PFSK-1 (cell line): ENCODE measurements at regions not wholly inside any gene's neighbourhood (a gene's known extent, or its start where the extent isn't known, plus 50 kb on each side); places are given as distances from the start of the nearest gene placed in this dataset.

Experiments
- FOXP2 ChIP-seq: optimal IDR thresholded peaks from 2 replicates; pipeline ENCODE3; 2011; ENCODE audit warnings: borderline replicate concordance, control low read depth, inconsistent platforms; ENCODE audit not compliant: insufficient read depth; ENCODE audit errors: extremely low read length, extremely low read depth
- POLR2AphosphoS5 ChIP-seq: IDR thresholded peaks from 2 replicates; pipeline ENCODE4 v1.6.1; 2012; ENCODE audit warnings: low read depth, mild to moderate bottlenecking, control low read depth, low read length, moderate library complexity
- SIN3A ChIP-seq: IDR thresholded peaks from 2 replicates; pipeline ENCODE4 v1.6.1; 2012; ENCODE audit warnings: mild to moderate bottlenecking, low read length, moderate library complexity, borderline replicate concordance; ENCODE audit not compliant: insufficient read depth
- TAF1 ChIP-seq: IDR thresholded peaks from 2 replicates; pipeline ENCODE4 v1.6.1; 2012; ENCODE audit warnings: low read length, control low read depth, borderline replicate concordance; ENCODE audit not compliant: insufficient read depth
- TF ChIP-seq, protein P1 (sequence below), 2 experiments: IDR thresholded peaks; 2 replicates each; pipeline versions ENCODE4 v1.6.1 to v1.8.0; 2011 to 2012; ENCODE audit warnings: low read depth in 2 of 2, low read length in 2 of 2, control low read depth in 1 of 2, inconsistent platforms in 1 of 2, mild to moderate bottlenecking in 1 of 2, moderate library complexity in 1 of 2; ENCODE audit not compliant: insufficient read depth in 1 of 2

GRCh38 chr10:30756896-30757295 lies 127.3 kb upstream of the LYZL2 start:
- TF ChIP-seq, protein P1, sequence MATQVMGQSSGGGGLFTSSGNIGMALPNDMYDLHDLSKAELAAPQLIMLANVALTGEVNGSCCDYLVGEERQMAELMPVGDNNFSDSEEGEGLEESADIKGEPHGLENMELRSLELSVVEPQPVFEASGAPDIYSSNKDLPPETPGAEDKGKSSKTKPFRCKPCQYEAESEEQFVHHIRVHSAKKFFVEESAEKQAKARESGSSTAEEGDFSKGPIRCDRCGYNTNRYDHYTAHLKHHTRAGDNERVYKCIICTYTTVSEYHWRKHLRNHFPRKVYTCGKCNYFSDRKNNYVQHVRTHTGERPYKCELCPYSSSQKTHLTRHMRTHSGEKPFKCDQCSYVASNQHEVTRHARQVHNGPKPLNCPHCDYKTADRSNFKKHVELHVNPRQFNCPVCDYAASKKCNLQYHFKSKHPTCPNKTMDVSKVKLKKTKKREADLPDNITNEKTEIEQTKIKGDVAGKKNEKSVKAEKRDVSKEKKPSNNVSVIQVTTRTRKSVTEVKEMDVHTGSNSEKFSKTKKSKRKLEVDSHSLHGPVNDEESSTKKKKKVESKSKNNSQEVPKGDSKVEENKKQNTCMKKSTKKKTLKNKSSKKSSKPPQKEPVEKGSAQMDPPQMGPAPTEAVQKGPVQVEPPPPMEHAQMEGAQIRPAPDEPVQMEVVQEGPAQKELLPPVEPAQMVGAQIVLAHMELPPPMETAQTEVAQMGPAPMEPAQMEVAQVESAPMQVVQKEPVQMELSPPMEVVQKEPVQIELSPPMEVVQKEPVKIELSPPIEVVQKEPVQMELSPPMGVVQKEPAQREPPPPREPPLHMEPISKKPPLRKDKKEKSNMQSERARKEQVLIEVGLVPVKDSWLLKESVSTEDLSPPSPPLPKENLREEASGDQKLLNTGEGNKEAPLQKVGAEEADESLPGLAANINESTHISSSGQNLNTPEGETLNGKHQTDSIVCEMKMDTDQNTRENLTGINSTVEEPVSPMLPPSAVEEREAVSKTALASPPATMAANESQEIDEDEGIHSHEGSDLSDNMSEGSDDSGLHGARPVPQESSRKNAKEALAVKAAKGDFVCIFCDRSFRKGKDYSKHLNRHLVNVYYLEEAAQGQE (IDR thresholded peaks at IDR 0.05; ENCODE audit: insufficient read depth in 1 of 2, low read depth in 2 of 2, low read length in 2 of 2) = no peak
- no peak for TF ChIP-seq FOXP2
- TF ChIP-seq POLR2AphosphoS5 = no peak
- TF ChIP-seq SIN3A = no peak
- no peak for TF ChIP-seq TAF1

GRCh38 chr10:30756151-30756550 lies 126.6 kb upstream of the LYZL2 start:
- no peak for TF ChIP-seq TAF1
- TF ChIP-seq SIN3A = no peak

- TF ChIP-seq, protein P1 (IDR thresholded peaks at IDR 0.05; ENCODE audit: insufficient read depth in 1 of 2, low read depth in 2 of 2, low read length in 2 of 2) = no peak
- TF ChIP-seq FOXP2 = no peak
Measured at GRCh38 chr10:30755441-30755953, 125.9 kb upstream of the LYZL2 start.

- TF ChIP-seq FOXP2 (no peak), POLR2AphosphoS5 (no peak), SIN3A (no peak), TAF1 (no peak)
- TF ChIP-seq, protein P1 (IDR thresholded peaks at IDR 0.05; ENCODE audit: insufficient read depth in 1 of 2, low read depth in 2 of 2, low read length in 2 of 2) = no peak
Measured at GRCh38 chr10:30752481-30752881, 122.9 kb upstream of the LYZL2 start.

DNA sequence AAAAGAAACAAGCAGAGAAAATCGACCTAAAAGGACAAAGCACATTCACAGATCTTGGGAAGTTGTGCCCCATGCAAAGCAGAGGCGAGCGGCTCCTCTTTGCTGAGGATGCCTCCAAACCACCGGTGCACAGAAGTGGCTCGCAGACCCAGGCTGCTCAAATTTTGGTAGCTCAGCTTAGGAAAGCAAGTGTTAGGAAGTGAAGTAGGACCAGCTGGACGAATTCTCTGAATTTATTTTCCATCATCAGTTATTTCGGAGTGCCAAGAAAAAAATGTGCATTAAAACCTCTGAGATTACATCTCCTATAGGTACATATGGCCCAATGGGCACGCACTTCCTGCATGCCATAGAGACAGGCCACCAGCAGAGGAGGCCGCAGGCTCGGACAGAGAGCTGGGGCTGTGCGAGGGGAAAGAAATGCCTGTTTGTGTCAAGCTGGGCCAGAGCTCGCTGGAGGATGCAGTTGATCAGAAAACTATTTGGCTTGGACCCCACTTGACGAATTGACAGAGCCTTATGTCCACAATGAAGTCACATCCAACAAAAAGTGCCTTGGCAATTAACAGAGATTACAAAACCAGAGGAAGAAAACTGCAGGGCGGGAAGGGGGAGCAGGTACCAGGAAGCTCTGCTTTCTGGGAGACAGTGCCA lies 122.3 kb upstream of the LYZL2 start:
- TF ChIP-seq, protein P1 (IDR thresholded peaks at IDR 0.05; ENCODE audit: insufficient read depth in 1 of 2, low read depth in 2 of 2, low read length in 2 of 2) = no peak
- TF ChIP-seq FOXP2 (no peak), TAF1 (no peak), POLR2AphosphoS5 (no peak), SIN3A (no peak)
